NCI-H1105 (cell line): ENCODE measurements at regions not wholly inside any gene's neighbourhood (a gene's known extent, or its start where the extent isn't known, plus 50 kb on each side); places are given as distances from the start of the nearest gene placed in this dataset.
"Not testable (repeated sequence)": the region's sequence is repeated elsewhere in the genome, so short reads cannot be mapped to it uniquely, and the experiment has no call there.

ENCODE experiments used
- DNase-seq: peaks from one replicate; lab custom pipeline; 2025; lab: John Stamatoyannopoulos, UW

GRCh38 chr11:135011313-135011712 is 599.3 kb upstream of the B3GAT1 start:
- not testable (repeated sequence) for DNase-seq

- no peak for DNase-seq
Measured at GRCh38 chr11:135009125-135009524, 597.1 kb upstream of the B3GAT1 start.

- DNase-seq: no peak
Measured at GRCh38 chr11:135008412-135008811, 596.4 kb upstream of the B3GAT1 start.

GRCh38 chr11:135008001-135008405 is 596.0 kb upstream of the B3GAT1 start:
- DNase-seq: no peak

- DNase-seq: no peak
Measured at GRCh38 chr11:135006800-135007199, 594.8 kb upstream of the B3GAT1 start.

- no peak for DNase-seq
Measured at GRCh38 chr11:135004495-135004894, 592.5 kb upstream of the B3GAT1 start.

GRCh38 chr11:135002236-135002635 is 590.2 kb upstream of the B3GAT1 start:
- DNase-seq: peak; percentile 17

- no peak for DNase-seq
Measured at GRCh38 chr11:135001581-135001980, 589.5 kb upstream of the B3GAT1 start.

- DNase-seq: not testable (repeated sequence)
Measured at GRCh38 chr11:135001065-135001464, 589.0 kb upstream of the B3GAT1 start.

- DNase-seq: no peak
Measured at GRCh38 chr11:134999590-134999989, 587.5 kb upstream of the B3GAT1 start.

- no peak for DNase-seq
Measured at GRCh38 chr11:134997652-134998320, 585.7 kb upstream of the B3GAT1 start.

- DNase-seq: no peak
Measured at GRCh38 chr11:134995741-134996140, 583.7 kb upstream of the B3GAT1 start.

GRCh38 chr11:134994431-134994830 is 582.4 kb upstream of the B3GAT1 start:
- DNase-seq: no peak

- no peak for DNase-seq
Measured at GRCh38 chr11:134993691-134994243, 581.7 kb upstream of the B3GAT1 start.

- DNase-seq: no peak
Measured at GRCh38 chr11:134992981-134993380, 580.9 kb upstream of the B3GAT1 start.

- DNase-seq: no peak
Measured at GRCh38 chr11:134988495-134988894, 576.5 kb upstream of the B3GAT1 start.

GRCh38 chr11:134987822-134988221 is 575.8 kb upstream of the B3GAT1 start:
- no peak for DNase-seq

GRCh38 chr11:134987223-134987768 is 575.3 kb upstream of the B3GAT1 start:
- DNase-seq: no peak

- DNase-seq: no peak
Measured at GRCh38 chr11:134984421-134984820, 572.4 kb upstream of the B3GAT1 start.

- DNase-seq: not testable (repeated sequence)
Measured at GRCh38 chr11:134982432-134982831, 570.4 kb upstream of the B3GAT1 start.

GRCh38 chr11:134981835-134982234 is 569.8 kb upstream of the B3GAT1 start:
- DNase-seq: no peak

- no peak for DNase-seq
Measured at GRCh38 chr11:134980819-134981710, 569.0 kb upstream of the B3GAT1 start.

- DNase-seq: not testable (repeated sequence)
Measured at GRCh38 chr11:134979089-134979457, 567.0 kb upstream of the B3GAT1 start.
